ENCODE measurements at regions not wholly inside any gene's neighbourhood (a gene's known extent, or its start where the extent isn't known, plus 50 kb on each side); places are given as distances from the start of the nearest gene placed in this dataset.

DNA sequence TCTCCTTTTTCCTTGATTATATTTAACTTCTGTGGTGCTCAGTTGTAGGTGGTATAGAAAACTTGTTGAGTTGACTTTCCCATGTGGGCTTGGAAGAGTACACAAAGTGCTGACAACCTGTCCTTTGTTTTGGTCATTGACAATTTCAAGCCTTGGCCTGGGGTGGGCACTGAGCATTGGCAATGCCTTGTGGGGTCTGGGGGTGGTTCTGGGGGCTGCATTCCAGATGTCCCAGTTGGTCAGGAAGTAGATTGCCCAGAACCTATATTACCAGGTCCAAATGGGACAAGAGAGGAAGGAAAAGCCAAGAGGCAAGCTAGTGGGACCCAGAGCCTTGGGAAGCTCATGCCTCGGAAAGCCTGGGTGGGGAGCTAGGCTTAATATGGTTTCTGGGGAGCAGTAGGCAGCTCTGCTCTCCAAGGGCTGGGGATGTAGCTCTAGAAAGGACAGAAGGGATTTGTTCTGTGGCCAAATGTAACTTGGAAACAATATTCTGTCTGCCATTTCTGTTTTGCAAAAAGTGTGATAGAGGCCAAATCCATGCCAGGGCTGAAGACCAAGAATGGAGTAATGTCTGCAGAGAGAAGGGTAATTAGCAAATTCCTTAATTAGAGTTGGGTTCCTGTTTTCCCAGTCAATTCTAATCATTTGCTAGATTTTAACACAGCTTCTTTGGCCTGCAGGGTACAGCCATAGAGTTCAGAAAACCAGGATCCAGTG lies 87.4 kb downstream of the SLC4A3 start:
- TF ChIP-seq, protein P1, sequence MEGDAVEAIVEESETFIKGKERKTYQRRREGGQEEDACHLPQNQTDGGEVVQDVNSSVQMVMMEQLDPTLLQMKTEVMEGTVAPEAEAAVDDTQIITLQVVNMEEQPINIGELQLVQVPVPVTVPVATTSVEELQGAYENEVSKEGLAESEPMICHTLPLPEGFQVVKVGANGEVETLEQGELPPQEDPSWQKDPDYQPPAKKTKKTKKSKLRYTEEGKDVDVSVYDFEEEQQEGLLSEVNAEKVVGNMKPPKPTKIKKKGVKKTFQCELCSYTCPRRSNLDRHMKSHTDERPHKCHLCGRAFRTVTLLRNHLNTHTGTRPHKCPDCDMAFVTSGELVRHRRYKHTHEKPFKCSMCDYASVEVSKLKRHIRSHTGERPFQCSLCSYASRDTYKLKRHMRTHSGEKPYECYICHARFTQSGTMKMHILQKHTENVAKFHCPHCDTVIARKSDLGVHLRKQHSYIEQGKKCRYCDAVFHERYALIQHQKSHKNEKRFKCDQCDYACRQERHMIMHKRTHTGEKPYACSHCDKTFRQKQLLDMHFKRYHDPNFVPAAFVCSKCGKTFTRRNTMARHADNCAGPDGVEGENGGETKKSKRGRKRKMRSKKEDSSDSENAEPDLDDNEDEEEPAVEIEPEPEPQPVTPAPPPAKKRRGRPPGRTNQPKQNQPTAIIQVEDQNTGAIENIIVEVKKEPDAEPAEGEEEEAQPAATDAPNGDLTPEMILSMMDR (IDR thresholded peaks at IDR 0.05; ENCODE audit: control insufficient read depth, extremely low read depth, insufficient read depth) = no peak
- no peak overlapping the region for H3K4me3 ChIP-seq (ENCODE audit: low read depth, low read length)
- no peak for DNase-seq (ENCODE audit: low read depth)

GRCh38 chr2:219718066-219718465 lies 90.6 kb downstream of the SLC4A3 start:
- no peak for DNase-seq (ENCODE audit: low read depth)
- TF ChIP-seq, protein P1 (IDR thresholded peaks at IDR 0.05; ENCODE audit: control insufficient read depth, extremely low read depth, insufficient read depth) = no peak
- no peak overlapping the region for H3K4me3 ChIP-seq (ENCODE audit: low read depth, low read length)

GRCh38 chr2:219719521-219719920 lies 92.1 kb downstream of the SLC4A3 start:
- TF ChIP-seq, protein P1 (IDR thresholded peaks at IDR 0.05; ENCODE audit: control insufficient read depth, extremely low read depth, insufficient read depth) = no peak
- H3K4me3 ChIP-seq (ENCODE audit: low read depth, low read length) = no peak overlapping the region

GRCh38 chr2:219720956-219721355 lies 93.5 kb downstream of the SLC4A3 start:
- TF ChIP-seq, protein P1 (IDR thresholded peaks at IDR 0.05; ENCODE audit: control insufficient read depth, extremely low read depth, insufficient read depth) = no peak
- DNase-seq (ENCODE audit: low read depth) = no peak

More at GRCh38 chr2:219719521-219719920, 92.1 kb downstream of the SLC4A3 start:
- DNase-seq (ENCODE audit: low read depth) = no peak

GRCh38 chr2:219722276-219722879 lies 94.9 kb downstream of the SLC4A3 start:
- TF ChIP-seq, protein P1 (IDR thresholded peaks at IDR 0.05; ENCODE audit: control insufficient read depth, extremely low read depth, insufficient read depth) = no peak
- no peak for DNase-seq (ENCODE audit: low read depth)
- H3K4me3 ChIP-seq (ENCODE audit: low read depth, low read length) = no peak overlapping the region

More at GRCh38 chr2:219720956-219721355, 93.5 kb downstream of the SLC4A3 start:
- H3K4me3 ChIP-seq (ENCODE audit: low read depth, low read length) = no peak overlapping the region

DNA sequence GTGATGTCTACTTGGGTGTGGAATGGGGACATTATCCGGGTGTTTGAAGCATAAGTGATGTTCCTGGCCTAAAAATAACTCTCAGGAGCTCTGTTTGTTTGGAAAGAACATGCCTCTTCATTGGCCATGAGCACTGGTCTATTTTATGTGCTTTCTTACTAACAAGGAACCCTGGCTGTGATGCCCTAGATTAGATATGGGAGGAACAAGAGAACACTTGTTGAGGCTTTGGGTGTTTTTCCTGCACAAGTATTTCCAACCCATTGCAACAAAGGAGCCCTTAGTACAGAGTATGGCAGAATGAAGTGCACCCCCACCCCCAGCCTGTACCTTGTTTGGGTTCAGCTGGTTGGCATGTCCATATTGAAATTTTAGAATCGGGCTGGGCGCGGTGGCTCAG lies 95.9 kb downstream of the SLC4A3 start:
- no peak overlapping the region for H3K4me3 ChIP-seq (ENCODE audit: low read depth, low read length)
- TF ChIP-seq, protein P1 (IDR thresholded peaks at IDR 0.05; ENCODE audit: control insufficient read depth, extremely low read depth, insufficient read depth) = no peak
- DNase-seq (ENCODE audit: low read depth) = no peak

Measured in LNCaP clone FGC (cell line).